OCI-LY1 (cell line): ENCODE measurements at regions not wholly inside any gene's neighbourhood (a gene's known extent, or its start where the extent isn't known, plus 50 kb on each side); places are given as distances from the start of the nearest gene placed in this dataset.

Experiments
- H2AFZ ChIP-seq: fragments of 200-600 bp; sonication (generic), shearing (Covaris generic); 2 replicates; pipeline ENCODE4 v1.6.0; 2014; ENCODE audit warnings: antibody characterized with exemption, mild to moderate bottlenecking, low read length
- H3F3A ChIP-seq: fragments of 200-600 bp; sonication (generic), shearing (Covaris generic); 2 replicates; pipeline ENCODE4 v1.6.0; 2014; ENCODE audit warnings: mild to moderate bottlenecking, antibody characterized with exemption, low read length, moderate library complexity; ENCODE audit not compliant: insufficient read depth
- H3K27ac ChIP-seq: fragments of 200-600 bp; sonication (generic); 2 replicates; pipeline ENCODE4 v1.5.1; 2014; ENCODE audit warnings: low read length, mixed run types, mild to moderate bottlenecking, low read depth; ENCODE audit not compliant: poor library complexity, severe bottlenecking
- H3K27me3 ChIP-seq: fragments of 200-600 bp; sonication (generic); 2 replicates; pipeline ENCODE4 v1.6.0; 2014; ENCODE audit warnings: antibody characterized with exemption, mild to moderate bottlenecking, low read length, moderate library complexity; ENCODE audit not compliant: insufficient read depth
- H3K36me3 ChIP-seq: fragments of 200-600 bp; sonication (generic); 2 replicates; pipeline ENCODE4 v1.6.1; 2014; ENCODE audit warnings: mild to moderate bottlenecking, antibody characterized with exemption, low read length, moderate library complexity, mixed read lengths; ENCODE audit not compliant: insufficient read depth
- H3K4me1 ChIP-seq: fragments of 200-600 bp; sonication (generic); 2 replicates; pipeline ENCODE4 v1.5.1; 2014; ENCODE audit warnings: mild to moderate bottlenecking, low read length, moderate library complexity; ENCODE audit not compliant: insufficient read depth, severe bottlenecking
- H3K4me2 ChIP-seq: fragments of 200-600 bp; sonication (generic), shearing (Covaris generic); 2 replicates; pipeline ENCODE4 v1.6.1; 2014; ENCODE audit warnings: low read length
- H3K4me3 ChIP-seq: fragments of 200-600 bp; sonication (generic); 2 replicates; pipeline ENCODE4 v1.5.1; 2014; ENCODE audit warnings: low read length, low read depth, mild to moderate bottlenecking, mixed read lengths; ENCODE audit not compliant: poor library complexity, severe bottlenecking
- H3K79me2 ChIP-seq: fragments of 200-600 bp; shearing (Covaris generic); 2 replicates; pipeline ENCODE4 v1.6.1; 2016; ENCODE audit warnings: mixed run types, low read length, mixed read lengths; ENCODE audit not compliant: insufficient read depth
- H3K9ac ChIP-seq: fragments of 200-600 bp; sonication (generic), shearing (Covaris generic); 2 replicates; pipeline ENCODE4 v1.6.1; 2014; ENCODE audit warnings: mild to moderate bottlenecking, low read length, mixed read lengths
- H3K9me2 ChIP-seq: fragments of 200-600 bp; sonication (generic), shearing (Covaris generic); 2 replicates; pipeline ENCODE4 v1.6.1; 2014; ENCODE audit warnings: low read depth, mild to moderate bottlenecking, low read length, mixed read lengths
- H3K9me3 ChIP-seq: fragments of 200-600 bp; shearing (Covaris generic); 2 replicates; pipeline ENCODE4 v1.6.1; 2014; ENCODE audit warnings: low read length, mixed read lengths
- H4K20me1 ChIP-seq: fragments of 200-600 bp; sonication (generic), shearing (Covaris generic); 2 replicates; pipeline ENCODE4 v1.6.0; 2016; ENCODE audit warnings: mild to moderate bottlenecking, low read length; ENCODE audit not compliant: insufficient read depth
- EZH2 ChIP-seq: fragments of 200-600 bp; sonication (generic), shearing (Covaris generic); IDR thresholded peaks from 2 replicates; pipeline ENCODE4 v1.8.0; 2017; ENCODE audit warnings: borderline replicate concordance, mixed run types, mild to moderate bottlenecking, antibody characterized with exemption, low read length, moderate library complexity, mixed read lengths
- TF ChIP-seq, protein P1 (sequence below): fragments of 200-600 bp; sonication (generic), shearing (Covaris generic); IDR thresholded peaks from 2 replicates; pipeline ENCODE4 v1.5.1; 2017; ENCODE audit warnings: mild to moderate bottlenecking, antibody characterized with exemption, low read length, moderate library complexity, mixed read lengths

DNA sequence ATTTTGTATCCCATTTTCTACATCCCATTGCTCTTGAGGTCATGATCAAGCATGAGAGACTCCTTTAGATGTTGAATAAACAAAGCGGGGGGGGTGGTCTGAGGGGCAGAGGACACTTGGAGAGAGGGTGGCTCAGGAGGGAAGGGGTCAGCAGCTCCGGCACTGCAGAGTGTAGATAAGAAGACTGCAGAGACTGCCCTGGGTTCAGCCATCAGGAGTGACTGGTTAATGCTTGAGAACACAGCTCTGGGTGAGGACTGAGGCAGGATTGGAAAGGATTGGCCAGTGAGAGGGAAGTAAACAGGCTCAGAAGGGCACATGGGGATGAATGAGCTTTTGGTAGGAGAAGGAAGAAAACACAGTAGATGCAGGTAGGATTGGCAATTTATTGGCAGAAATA is 205.3 kb upstream of the CNR1 start:
- Histone ChIP-seq H3K4me1 (no peaks in the 10 kb centered on the region), H3F3A (no peaks in the 10 kb centered on the region)
- no peak for TF ChIP-seq EZH2
- TF ChIP-seq, protein P1, sequence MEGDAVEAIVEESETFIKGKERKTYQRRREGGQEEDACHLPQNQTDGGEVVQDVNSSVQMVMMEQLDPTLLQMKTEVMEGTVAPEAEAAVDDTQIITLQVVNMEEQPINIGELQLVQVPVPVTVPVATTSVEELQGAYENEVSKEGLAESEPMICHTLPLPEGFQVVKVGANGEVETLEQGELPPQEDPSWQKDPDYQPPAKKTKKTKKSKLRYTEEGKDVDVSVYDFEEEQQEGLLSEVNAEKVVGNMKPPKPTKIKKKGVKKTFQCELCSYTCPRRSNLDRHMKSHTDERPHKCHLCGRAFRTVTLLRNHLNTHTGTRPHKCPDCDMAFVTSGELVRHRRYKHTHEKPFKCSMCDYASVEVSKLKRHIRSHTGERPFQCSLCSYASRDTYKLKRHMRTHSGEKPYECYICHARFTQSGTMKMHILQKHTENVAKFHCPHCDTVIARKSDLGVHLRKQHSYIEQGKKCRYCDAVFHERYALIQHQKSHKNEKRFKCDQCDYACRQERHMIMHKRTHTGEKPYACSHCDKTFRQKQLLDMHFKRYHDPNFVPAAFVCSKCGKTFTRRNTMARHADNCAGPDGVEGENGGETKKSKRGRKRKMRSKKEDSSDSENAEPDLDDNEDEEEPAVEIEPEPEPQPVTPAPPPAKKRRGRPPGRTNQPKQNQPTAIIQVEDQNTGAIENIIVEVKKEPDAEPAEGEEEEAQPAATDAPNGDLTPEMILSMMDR: no peak

DNA sequence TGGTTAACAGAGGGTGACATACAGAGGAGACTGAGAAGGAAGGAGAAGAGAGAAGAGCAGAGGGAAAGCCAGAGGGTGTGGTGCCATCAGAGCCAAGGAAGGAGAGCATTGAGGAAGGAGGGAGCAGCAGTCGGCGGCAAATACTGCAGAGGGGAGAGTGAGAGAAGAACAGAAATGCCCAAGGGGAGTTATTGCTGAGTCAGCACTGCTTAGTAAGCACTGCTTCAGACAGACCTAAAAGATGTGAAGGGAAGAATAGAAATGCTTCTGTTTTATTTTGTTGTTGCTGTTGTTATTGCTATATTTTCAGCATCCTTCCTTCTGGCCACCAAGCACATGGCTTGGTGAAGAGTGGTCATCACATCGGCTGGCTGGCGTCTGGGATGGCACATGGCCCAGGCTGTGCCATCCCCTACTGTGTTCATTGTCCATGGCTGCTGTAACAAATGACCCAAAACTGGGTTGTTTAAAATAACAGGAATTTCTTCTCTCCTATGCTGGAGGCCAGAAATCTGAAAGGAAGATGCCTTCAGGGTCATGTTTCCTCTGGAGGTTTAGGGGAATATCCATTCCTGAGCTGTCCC is 204.1 kb upstream of the CNR1 start:
- Histone ChIP-seq H3K9me2 (no peaks in the 10 kb centered on the region), H4K20me1 (no peaks in the 10 kb centered on the region), H3K36me3 (no peaks in the 10 kb centered on the region), H3K4me3 (no peak overlapping the region), H3K9ac (no peak overlapping the region), H3K27me3 (no peaks in the 10 kb centered on the region), H3K79me2 (no peaks in the 10 kb centered on the region), H2AFZ (no peak overlapping the region), H3F3A (no peaks in the 10 kb centered on the region), H3K27ac (no peak overlapping the region), H3K9me3 (no peaks in the 10 kb centered on the region), H3K4me2 (no peak overlapping the region), H3K4me1 (no peaks in the 10 kb centered on the region)
- TF ChIP-seq, protein P1: no peak
- no peak for TF ChIP-seq EZH2

More for the DNA sequence above, 205.3 kb upstream of the CNR1 start:
- H3K27me3 ChIP-seq: no peaks in the 10 kb centered on the region
- no peak overlapping the region for H3K4me2 ChIP-seq
- no peaks in the 10 kb centered on the region for H3K9me3 ChIP-seq
- no peak overlapping the region for H3K4me3 ChIP-seq
- H3K9ac ChIP-seq: no peak overlapping the region
- H2AFZ ChIP-seq: no peak overlapping the region
- H4K20me1 ChIP-seq: no peaks in the 10 kb centered on the region
- H3K27ac ChIP-seq: no peak overlapping the region
- H3K36me3 ChIP-seq: no peaks in the 10 kb centered on the region
- no peaks in the 10 kb centered on the region for H3K79me2 ChIP-seq
- H3K9me2 ChIP-seq: no peaks in the 10 kb centered on the region

DNA sequence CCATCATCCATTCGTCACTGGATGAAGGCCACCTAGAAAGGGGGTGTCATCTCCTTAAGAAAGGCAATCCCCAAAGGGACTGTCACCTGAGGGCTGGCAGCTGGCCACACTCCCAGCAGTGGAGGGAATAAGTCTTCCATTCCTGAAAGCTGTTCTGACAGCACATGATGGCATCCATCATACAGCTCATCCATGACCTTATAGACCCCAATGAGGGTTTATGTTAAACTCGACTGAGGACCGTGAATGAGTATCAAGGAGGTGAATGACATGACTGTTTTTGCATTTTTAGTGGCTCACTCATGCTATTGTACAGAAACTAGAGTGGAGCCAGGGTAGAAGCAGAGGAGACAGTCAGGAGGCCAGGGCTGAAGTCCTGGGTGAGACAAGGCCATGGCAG is 203.1 kb upstream of the CNR1 start:
- Histone ChIP-seq H3K79me2 (no peaks in the 10 kb centered on the region), H2AFZ (no peak overlapping the region), H3K4me1 (no peaks in the 10 kb centered on the region), H3K9ac (no peak overlapping the region), H3K27me3 (no peaks in the 10 kb centered on the region), H4K20me1 (no peaks in the 10 kb centered on the region), H3K4me3 (no peak overlapping the region), H3K9me2 (no peaks in the 10 kb centered on the region), H3K4me2 (no peak overlapping the region), H3K36me3 (no peaks in the 10 kb centered on the region), H3F3A (no peaks in the 10 kb centered on the region), H3K27ac (no peak overlapping the region), H3K9me3 (no peaks in the 10 kb centered on the region)
- no peak for TF ChIP-seq EZH2
